HG02798 (cell line): ENCODE measurements at regions not wholly inside any gene's neighbourhood (a gene's known extent, or its start where the extent isn't known, plus 50 kb on each side); places are given as distances from the start of the nearest gene placed in this dataset.
"Not testable (repeated sequence)": the region's sequence is repeated elsewhere in the genome, so short reads cannot be mapped to it uniquely, and the experiment has no call there.

Experiments used
- ATAC-seq: cut with Tn5 transposase; IDR thresholded peaks from one replicate; pipeline ENCODE4 v1.9.1; 2021; ENCODE audit warnings: mild to moderate bottlenecking; ENCODE audit not compliant: unreplicated experiment, poor library complexity

DNA sequence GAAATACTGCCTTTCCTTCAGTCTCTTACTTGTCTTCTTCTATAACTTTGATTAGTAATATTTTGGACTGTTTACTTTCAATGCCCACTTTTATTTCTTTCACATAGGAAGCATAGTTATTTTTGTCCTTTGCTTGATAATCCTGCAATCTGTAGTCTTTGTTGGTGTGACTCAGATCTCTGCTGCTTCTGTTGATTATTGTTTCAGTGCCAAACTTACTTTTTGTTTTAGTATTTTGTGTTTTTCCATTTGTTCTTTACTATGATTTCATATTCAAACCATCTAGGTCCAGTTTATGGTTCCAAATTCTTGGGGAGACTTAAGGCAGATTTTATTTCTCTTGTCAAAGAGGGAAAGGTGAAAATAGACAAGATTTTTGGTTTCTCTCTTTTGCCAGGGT, 399.9 kb downstream of the HLX start:
- no peak for ATAC-seq

DNA sequence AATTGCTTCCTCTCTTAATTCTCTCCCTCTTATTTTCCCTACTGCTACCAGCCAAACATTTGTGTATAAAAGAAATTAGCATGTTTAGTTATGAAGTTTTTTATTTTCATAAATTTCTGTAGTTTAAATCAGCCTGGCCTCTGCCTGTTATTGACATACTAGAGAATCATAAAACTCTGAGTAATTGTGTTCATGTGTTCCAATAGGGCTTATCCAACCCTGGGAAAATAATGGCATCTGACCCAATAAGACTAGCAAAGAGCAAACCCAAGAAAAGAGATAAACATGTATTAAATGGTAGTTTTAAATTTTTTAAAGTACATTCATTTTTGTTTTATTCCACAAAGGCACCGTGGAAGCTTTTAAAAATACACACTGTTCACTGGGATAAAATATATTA, 404.3 kb downstream of the HLX start:
- no peak for ATAC-seq

DNA sequence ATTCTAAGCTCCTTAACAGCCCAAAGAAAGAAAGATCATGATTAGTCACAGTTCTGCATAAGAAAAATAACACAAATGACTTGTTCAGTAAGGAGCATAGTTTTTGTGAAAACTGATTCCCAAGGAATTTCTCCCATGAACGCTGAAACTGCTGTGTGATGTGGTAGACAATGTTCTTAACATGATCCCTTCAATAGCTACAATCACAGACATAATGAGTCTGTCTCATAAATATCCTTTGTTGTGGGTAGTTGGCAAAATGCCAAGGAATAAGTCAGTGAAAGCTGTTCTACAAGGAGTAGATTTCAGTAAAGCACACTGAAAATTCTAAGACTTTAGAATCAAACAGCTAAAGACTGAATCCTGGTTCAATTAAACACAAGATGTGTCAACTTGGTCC, 404.8 kb downstream of the HLX start:
- no peak for ATAC-seq

DNA sequence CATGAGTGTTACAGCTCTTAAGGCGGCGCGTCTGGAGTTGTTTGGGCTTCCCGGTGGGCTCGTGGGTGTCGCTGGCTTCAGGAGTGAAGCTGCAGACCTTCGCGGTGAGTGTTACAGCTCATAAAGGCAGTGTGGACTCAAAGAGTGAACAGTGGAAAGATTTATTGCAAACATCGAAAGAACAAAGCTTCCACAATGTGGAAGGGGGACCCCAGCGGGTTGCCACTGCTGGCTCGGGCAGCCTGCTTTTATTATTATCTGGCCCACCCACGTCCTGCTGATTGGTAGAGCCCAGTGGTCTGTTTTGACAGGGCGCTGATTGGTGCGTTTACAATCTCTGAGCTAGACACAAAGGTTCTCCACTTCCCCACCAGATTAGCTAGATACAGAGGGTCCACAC, 405.7 kb downstream of the HLX start:
- not testable (repeated sequence) for ATAC-seq

DNA sequence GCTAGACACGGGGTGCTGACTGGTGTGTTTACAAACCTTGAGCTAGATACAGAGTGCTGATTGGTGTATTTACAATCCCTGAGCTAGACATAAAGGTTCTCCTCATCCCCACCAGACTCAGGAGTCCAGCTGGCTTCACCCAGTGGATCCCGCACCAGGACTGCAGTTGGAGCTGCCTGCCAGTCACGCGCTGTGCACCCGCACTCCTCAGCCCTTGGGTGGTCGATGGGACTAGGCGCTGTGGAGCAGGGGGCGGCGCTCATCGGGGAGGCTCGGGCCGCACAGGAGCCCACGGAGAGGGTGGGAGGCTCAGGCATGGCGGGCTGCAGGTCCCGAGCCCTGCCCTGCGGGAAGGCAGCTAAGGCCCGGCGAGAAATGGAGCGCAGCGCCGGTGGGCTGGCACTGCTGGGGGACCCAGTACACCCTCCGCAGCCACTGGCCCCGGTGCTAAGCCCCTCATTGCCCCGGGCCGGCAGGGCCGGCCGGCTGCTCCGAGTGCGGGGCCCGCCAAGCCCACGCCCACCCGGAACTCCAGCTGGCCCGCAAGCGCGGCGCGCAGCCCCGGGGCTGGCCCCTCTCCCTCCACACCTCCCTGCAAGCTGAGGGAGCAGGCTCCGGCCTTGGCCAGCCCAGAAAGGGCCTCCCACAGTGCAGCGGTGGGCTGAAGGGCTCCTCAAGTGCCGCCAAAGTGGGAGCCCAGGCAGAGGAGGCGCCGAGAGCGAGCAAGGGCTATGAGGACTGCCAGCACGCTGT, 406.4 kb downstream of the HLX start:
- not testable (repeated sequence) for ATAC-seq

DNA sequence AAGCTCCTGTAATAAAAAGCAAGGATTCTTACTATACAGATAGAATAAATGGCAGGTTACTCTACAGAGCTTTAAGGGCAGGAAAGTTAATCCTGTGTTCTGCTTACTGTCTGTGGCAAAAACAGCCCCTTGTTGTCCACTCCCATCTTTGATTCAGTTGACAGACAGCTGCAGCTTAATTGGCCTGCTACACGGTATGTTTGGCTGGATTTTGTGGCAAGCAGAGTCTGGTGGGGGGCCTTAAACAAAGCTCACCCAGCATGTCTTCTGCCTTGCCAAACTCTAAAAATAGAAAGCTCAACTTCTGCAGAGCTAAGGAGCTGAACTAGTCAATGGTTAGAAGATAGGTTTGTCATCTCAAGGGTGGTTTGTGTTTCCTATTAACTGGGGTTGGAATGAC, 407.2 kb downstream of the HLX start:
- no peak for ATAC-seq

DNA sequence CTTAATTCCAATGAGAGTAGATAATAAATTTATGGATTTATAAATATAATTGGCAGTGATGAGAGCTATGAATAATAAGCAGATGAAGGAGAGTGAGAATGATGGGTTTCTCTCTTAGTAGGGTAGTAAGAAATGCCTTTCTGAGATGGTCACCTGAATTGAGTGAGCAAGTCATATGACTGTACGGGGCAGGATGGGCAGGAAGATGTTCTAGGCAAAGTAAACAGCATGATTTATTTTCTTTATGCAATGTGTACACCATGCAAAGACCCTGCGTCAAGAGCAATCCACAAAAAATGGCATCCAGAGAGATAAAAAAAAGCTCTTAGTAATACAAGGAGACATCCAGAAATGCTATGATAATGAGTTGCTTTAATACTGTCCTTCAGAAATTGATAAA, 409.9 kb downstream of the HLX start:
- ATAC-seq, result no peak

DNA sequence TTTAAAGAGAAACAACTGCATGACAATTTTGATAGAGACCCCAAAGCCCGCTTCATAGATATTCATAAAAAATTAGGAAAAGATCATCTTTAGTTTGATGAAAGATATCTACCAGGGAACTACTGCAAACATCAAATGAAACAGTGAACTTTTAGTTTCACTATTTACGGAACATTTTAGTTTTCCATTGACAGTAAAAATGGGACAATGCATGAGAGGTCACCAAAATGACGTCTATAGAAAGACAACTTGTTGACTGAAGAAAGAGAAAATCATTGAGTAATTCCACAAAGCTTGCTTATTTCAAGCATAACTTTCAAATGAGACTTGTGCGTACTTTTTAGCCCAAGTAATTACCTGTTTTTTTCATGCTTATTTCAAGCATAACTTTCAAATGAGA, 411.4 kb downstream of the HLX start:
- no peak for ATAC-seq

DNA sequence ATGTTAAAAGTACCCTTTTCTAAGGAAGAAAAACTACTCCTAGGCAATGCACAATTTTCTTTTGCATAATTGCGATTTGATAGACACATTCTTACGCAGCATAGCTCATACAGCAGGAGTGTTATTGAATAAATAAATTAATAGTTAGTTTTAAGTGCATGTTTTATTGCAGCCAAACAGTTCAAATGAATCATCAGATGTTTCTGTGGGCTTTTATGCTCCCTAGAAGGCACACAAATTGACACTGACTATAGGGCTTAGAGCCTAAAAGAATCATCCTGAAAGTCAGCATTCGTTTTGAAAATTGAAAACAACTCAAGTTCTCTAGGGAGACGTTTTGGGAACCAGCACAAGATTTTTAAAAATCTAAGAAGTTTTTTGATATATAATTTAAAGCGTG, 411.9 kb downstream of the HLX start:
- ATAC-seq, result no peak

DNA sequence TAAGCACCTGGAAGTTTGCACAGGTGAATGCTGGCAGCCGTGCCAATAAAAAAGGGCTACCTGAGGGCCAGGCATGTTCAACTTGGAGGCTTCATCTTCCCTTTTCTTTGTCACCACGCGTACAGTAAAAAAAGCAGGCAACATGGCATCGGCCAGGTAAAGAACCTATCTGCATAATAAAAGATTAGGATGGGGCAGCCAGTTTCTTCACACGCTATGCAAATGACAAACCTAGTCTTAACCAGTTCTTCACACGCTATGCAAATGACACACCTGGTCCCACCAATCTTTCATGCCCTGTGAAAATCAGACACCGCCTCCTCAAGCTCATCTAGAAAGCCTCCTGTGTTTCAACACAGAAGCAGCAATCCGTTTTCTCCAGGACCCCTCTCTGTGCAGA, 413.4 kb downstream of the HLX start:
- no peak for ATAC-seq

DNA sequence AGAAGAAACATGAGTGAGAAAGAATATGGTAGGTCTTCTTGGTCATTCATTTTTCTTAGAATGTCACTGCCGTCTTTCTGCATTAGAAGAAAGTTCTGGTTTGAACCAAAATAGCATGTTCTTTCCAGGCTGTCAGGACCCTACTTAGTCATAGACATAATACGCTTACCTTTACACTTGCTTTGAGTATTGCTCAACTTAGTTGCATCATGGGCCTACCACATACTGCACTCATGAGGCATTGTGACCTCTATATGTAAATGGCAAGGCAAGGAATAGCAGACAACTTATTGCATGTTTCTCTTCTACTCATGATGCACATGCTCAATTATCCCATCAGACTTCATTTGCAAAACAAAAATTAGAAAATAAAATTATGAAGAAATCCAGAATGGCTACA, 415.0 kb downstream of the HLX start:
- ATAC-seq, result no peak

DNA sequence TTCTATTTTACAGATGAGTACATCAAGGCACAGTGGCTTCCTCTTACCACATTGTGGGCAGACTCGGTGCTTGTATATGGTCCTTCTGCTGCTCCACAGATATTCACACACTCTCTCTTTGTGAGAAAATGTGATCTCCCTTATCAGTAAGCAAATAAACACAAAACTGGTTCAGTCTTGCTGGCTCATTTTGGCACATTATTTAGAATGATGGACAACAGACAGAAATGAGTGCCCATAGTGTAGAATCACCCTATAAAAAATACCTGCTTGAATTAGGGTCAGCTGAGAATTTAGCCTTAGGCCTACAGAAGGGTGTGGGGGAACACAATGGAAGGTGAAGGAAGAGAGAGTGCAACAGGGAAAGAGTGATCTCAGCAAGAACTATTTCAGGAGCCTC, 423.1 kb downstream of the HLX start:
- ATAC-seq, result no peak

DNA sequence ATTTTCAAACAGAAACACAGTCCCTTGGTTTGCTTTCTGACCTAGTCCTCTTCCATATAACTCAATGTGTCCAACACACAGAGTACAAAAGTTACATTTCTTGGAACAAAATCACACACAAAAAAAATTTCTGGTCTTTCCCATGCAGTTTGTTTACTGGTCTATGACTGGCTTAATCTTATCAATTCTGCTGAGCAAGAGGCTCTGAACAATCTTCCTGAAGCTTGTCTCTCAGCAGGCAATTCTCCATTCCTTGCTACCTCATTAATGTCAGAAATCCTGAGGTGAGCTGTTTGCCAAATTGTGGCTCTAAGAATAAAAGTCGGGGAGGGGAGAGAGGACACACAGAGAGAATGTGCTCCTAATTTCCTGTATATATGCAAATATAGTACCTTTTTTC, 423.6 kb downstream of the HLX start:
- no peak for ATAC-seq

DNA sequence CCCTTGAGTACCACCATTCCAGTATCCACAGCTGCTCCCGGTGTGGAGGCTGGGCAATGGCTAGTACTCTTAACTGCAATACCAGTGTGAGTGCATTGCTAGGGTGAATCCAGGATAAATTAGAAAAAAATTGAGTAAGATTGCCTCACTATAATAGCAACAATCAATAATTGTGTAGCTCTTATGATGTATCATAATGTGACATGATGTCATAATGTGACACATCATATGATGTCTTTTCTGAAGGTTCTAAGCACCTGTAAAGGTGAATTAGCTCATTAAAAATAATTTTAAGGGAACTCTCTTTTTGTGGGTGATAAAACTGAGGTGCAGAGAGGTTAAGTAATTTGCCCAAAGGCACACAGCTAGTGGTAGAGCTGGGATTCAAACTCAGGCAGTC, 424.4 kb downstream of the HLX start:
- ATAC-seq, result no peak

DNA sequence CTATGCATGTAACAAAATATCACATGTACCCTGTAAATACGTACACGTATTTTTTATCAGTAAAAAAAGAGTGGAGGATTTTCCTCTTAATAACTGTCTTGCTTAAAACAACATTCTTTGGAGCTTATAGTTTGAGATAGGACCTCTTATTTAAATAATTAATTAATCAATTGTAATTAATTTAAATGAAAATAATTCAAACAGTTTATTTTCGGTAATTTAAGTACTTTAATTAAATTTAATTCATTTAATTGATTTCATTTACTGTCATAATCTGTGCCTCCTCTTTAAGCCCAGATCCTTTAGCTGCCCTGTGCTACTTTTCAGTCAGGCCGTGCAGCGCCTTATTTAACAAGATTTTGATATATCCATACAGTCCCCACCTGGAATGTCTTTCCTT, 427.0 kb downstream of the HLX start:
- no peak for ATAC-seq

DNA sequence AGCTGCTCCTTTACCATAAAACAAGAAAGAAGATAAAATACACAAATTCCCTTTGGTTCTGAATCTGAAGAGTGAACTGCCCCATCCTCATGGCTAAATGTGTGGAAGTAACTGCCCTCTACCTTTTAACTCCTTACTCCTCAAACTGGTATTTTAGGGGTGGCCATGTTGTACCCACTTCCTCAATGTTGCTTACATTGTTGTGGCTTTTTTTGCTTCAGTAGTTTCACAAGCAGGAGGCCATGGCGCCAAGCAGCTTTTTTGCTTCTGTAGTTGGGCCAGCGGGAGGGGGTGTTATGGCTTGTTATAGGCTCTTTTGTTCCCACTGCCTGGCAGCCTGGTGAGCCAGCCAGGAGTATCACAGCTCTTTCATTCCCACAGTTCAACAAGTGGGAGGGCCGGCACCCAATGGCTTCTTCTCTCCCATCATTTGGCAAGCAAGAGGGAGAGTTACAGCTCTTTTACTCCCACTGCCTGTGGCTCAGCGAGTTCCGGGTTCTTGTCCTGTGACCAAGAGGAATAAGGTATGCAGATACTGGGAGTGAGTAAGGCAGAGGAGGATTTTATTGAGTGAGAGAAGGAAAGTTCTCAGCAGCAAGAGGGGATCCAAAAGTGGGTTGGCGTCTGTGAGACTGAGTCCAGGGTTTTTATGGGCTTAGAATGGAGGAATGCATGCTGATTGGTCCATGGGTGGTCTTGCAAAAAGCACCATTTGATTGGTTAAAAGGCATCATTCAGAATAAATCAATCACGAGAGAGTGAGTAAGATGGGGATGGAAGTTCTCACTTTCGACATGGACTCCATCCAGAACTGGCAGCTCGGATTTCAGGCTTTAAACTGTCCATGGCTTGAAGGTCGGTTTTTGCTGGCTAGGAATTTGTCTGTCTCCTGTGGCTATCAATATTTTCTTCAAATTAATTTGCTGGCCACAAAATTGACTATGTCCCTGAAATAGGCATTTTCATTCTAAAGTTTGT, 429.6 kb downstream of the HLX start:
- ATAC-seq, result no peak

DNA sequence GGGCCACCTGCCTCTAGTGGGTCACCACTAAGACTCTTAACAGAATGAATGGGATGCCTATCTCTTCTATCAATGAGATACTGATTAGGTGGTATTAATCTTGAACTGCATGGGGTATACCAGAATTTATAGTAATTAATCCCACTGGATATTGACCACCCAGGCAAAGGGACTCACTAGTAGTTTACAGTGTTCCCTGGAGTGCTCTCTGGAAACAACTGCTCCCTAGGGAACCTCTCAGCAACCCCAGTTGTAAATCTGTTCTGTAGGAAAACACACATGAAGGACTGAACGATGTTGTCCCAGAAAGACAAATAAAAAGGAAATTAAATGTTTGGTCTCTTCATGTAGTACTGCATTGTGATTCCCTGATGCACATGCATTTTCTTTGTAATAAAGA, 430.5 kb downstream of the HLX start:
- ATAC-seq, result no peak

DNA sequence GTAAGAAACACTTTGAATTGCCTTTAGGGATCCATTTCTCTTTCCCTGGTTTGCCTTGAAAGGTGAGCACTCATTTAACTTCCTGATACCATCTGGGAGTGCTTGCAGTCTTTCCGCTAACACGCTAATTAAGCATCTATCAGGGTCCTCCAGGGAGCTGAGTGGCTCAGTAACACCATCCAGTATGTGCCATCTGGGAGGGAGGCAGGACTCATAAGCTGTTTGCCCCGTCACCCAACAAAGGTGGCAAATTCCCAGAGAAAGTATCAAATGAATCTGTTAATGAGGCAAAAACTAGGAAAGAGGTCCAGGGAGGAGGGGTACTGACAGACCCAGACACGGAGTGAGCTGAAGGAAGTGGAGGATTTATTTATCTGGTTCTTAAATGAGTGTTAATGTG, 430.9 kb downstream of the HLX start:
- ATAC-seq, result no peak

DNA sequence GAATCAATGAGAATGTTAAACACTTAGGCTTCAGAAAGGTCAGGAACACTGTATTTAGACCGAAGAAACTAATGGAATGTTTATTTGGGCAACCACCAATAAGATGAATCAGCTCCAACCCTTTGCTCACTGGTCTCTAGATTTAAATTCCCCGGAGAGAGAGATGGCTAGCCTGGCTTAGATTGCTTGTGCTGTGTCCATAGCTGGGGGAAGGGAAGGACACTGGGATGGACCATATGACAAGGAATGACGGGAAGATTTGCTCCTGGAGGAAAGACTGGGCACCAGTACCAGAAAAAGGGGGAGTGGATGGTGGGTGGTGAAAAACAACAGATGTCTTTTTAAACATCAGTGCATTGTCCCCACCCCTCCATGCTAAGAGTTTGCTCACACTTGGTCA, 426.6 kb downstream of the DUSP10 start:
- ATAC-seq, result no peak

DNA sequence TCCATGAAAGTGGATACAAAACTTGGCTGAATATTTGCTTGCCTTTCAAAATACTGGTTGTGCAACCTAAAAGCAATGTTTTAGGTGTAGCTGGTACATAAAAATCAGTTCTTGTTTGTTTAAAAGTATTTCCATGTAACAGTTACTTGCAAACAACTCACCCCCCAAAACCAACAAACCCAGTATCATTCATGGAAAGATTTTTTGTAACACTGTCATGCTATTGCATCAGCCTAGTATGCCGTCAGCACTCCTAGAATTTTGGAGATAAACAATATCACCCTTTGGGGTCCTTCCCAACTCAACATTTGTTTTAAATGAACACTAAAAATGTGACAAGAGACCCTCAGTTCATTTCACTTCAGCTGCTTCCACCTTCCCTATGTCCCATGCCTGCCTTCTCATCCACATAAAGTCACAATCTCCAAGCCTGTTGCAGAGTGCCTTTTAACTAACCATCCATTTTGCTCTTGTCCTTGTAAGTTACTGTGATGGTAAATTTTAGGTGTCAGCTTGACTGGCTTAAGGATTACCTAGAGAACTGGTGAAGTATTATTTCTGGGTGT, 425.3 kb downstream of the DUSP10 start:
- ATAC-seq, result no peak

DNA sequence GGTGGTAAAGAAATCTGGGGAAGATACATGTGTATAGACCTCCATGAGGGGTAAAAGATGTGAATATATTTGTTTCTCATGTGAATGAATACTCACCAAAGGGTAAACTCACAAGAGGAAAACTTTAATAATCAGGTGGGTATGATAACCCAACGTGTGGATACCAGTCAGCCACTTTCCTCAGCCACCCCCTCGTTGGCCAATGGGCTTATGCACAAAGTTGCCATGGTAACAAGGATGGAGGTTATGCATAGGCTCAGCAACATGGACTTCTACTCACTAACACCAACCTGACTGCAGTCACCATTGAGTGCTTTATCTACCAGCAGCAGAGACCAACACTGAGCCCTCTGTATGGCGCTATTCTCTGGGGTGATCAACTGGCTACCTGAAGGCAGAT, 424.4 kb downstream of the DUSP10 start:
- ATAC-seq, result no peak
